ENCODE measurements at regions not wholly inside any gene's neighbourhood (a gene's known extent, or its start where the extent isn't known, plus 50 kb on each side); places are given as distances from the start of the nearest gene placed in this dataset.

GRCh38 chr6:168866534-168866933 lies 387.1 kb downstream of the THBS2 start:
- H3K27ac Mint-ChIP-seq = no peak overlapping the region
- H3K36me3 Mint-ChIP-seq = no peaks in the 10 kb centered on the region
- peaks cover 9% of the 10 kb centered on the region for H3K4me1 Mint-ChIP-seq (ENCODE audit: unreplicated experiment)
- no peak for TF ChIP-seq CTCF (conservative IDR thresholded peaks at IDR 0.05)
- no peaks in the 10 kb centered on the region for H3K9me3 Mint-ChIP-seq
- no peak overlapping the region for H3K4me3 Mint-ChIP-seq
- peak; percentile 52 for DNase-seq (ENCODE audit: extremely low spot score, unreplicated experiment)
- no peaks in the 10 kb centered on the region for H3K27me3 Mint-ChIP-seq

GRCh38 chr6:168865522-168865921 lies 388.1 kb downstream of the THBS2 start:
- no peak overlapping the region for H3K27ac Mint-ChIP-seq
- peaks cover 10% of the 10 kb centered on the region for H3K4me1 Mint-ChIP-seq (ENCODE audit: unreplicated experiment)
- no peak for TF ChIP-seq CTCF (conservative IDR thresholded peaks at IDR 0.05)
- H3K4me3 Mint-ChIP-seq = no peak overlapping the region
- H3K9me3 Mint-ChIP-seq = no peaks in the 10 kb centered on the region
- H3K36me3 Mint-ChIP-seq = no peaks in the 10 kb centered on the region
- DNase-seq (ENCODE audit: extremely low spot score, unreplicated experiment) = no peak
- no peaks in the 10 kb centered on the region for H3K27me3 Mint-ChIP-seq

GRCh38 chr6:168864541-168865460 lies 388.8 kb downstream of the THBS2 start:
- Mint-ChIP-seq H3K27me3 (no peaks in the 10 kb centered on the region), H3K9me3 (no peaks in the 10 kb centered on the region), H3K27ac (no peak overlapping the region), H3K4me1 (ENCODE audit: unreplicated experiment) (peaks cover 15% of the 10 kb centered on the region), H3K36me3 (no peaks in the 10 kb centered on the region), H3K4me3 (no peak overlapping the region)
- no peak for TF ChIP-seq CTCF (conservative IDR thresholded peaks at IDR 0.05)
- no peak for DNase-seq (ENCODE audit: extremely low spot score, unreplicated experiment)

GRCh38 chr6:168863467-168863866 lies 390.2 kb downstream of the THBS2 start:
- no peak for TF ChIP-seq CTCF (conservative IDR thresholded peaks at IDR 0.05)
- Mint-ChIP-seq H3K27ac (no peak overlapping the region), H3K27me3 (no peaks in the 10 kb centered on the region), H3K4me1 (ENCODE audit: unreplicated experiment) (peaks cover 25% of the 10 kb centered on the region), H3K9me3 (no peaks in the 10 kb centered on the region), H3K36me3 (no peaks in the 10 kb centered on the region), H3K4me3 (no peak overlapping the region)
- no peak for DNase-seq (ENCODE audit: extremely low spot score, unreplicated experiment)

- no peaks in the 10 kb centered on the region for H3K36me3 Mint-ChIP-seq
- DNase-seq (ENCODE audit: extremely low spot score, unreplicated experiment) = no peak
- no peak for TF ChIP-seq CTCF (conservative IDR thresholded peaks at IDR 0.05)
- H3K4me1 Mint-ChIP-seq (ENCODE audit: unreplicated experiment) = peaks cover 22% of the 10 kb centered on the region
- no peaks in the 10 kb centered on the region for H3K9me3 Mint-ChIP-seq
- H3K27me3 Mint-ChIP-seq = no peaks in the 10 kb centered on the region
- H3K27ac Mint-ChIP-seq = no peak overlapping the region
- no peak overlapping the region for H3K4me3 Mint-ChIP-seq
Observed at GRCh38 chr6:168862346-168862980, 391.2 kb downstream of the THBS2 start.

Data from type B pancreatic cell (in vitro differentiated cells).